ENCODE measurements at regions not wholly inside any gene's neighbourhood (a gene's known extent, or its start where the extent isn't known, plus 50 kb on each side); places are given as distances from the start of the nearest gene placed in this dataset.

DNA sequence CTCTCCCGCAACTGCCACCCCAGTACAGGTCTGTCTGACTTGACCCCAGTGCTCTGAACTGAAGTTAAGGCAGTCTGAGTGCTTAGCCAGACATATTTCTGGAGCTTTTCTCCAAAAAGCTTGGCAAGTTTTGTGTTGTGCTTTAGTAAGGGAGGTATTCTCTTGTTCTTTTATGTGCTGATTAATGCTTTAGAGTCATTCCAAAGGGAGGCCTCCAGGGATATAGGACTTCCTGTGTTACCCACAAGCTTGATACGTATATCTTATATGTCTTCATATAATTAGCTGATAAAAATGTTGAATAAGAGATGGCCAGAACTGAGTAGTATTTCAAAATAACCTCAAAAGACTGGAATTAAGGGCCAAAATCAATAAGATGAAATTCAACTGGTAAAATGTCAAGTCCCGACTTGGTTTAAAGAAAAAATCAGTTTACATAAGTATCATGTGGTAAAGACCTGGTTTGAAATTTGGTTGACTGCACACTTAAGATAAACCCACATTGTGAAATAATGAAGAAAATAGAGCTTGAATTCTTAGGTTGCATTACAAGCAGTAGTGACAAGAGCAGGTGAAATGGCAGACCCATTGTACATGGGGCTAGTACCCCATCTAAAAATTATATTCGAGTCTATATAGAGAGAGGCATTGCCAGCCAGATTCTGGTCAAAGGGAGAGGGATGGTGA is 226.9 kb downstream of the SNX19 start:
- WGBS, 2 donors = 61 to 62% methylated on average over 4 of the region's 4 CpGs
- Histone ChIP-seq H3K36me3 (ENCODE audit: low read depth, missing control alignments) (no peaks in the 10 kb centered on the region), H3K9me3 (no peaks in the 10 kb centered on the region), H3K27ac (no peak overlapping the region), H3K4me3 (no peak overlapping the region), H3K4me1 (no peaks in the 10 kb centered on the region), H3K27me3 (no peaks in the 10 kb centered on the region)
- no peak for DNase-seq
- intact Hi-C loops (cut with DNase I; ENCODE audit: low total_unique reads) = no loop called here
- no peak for TF ChIP-seq POLR2A (IDR thresholded peaks at IDR 0.05)
- TF ChIP-seq, protein P1, sequence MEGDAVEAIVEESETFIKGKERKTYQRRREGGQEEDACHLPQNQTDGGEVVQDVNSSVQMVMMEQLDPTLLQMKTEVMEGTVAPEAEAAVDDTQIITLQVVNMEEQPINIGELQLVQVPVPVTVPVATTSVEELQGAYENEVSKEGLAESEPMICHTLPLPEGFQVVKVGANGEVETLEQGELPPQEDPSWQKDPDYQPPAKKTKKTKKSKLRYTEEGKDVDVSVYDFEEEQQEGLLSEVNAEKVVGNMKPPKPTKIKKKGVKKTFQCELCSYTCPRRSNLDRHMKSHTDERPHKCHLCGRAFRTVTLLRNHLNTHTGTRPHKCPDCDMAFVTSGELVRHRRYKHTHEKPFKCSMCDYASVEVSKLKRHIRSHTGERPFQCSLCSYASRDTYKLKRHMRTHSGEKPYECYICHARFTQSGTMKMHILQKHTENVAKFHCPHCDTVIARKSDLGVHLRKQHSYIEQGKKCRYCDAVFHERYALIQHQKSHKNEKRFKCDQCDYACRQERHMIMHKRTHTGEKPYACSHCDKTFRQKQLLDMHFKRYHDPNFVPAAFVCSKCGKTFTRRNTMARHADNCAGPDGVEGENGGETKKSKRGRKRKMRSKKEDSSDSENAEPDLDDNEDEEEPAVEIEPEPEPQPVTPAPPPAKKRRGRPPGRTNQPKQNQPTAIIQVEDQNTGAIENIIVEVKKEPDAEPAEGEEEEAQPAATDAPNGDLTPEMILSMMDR (IDR thresholded peaks at IDR 0.05) = no peak

DNA sequence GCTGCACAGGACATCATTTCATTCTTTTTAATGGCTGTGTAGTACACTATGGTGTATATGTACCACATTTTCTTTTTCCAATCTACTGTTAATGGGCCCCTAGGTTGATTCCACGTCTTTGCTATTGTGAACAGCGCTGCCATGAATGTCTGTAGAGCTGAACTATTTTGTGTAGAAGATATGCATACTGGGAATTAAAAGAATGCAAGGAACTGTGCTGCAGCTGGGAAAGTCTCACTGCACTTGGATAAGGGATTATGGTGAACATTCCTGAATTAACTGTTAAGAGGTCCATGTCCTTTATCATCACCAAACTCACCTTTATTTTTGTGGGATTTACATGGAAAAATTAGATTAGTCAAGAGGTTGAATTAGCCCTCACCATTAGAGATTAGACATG is 224.7 kb downstream of the SNX19 start:
- no peaks in the 10 kb centered on the region for H3K36me3 ChIP-seq (ENCODE audit: low read depth, missing control alignments)
- WGBS, 2 donors = 61 to 77% methylated on average over 2 of the region's 2 CpGs

DNA sequence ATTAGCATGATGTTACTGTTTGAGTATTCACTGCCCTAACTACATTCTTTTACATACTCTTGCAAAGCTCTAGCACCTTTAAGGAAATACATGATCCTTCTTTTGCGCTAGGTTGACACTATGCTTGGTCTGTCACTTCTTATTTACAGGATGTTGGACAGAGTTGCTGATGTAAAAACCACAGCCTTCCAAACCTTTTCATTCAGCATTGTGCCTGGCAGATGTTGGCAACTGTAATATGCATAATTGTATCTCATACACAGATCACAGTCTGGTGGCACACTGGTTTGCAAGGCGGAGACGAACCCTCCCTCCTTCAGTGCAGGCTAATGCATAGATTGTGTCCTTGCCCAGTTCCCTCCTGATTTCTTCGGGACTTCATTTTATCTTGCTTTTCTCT is 224.1 kb downstream of the SNX19 start:
- intact Hi-C loops (cut with DNase I; ENCODE audit: low total_unique reads) = no loop called here
- 94 to 95% methylated on average over 4 of the region's 4 CpGs for WGBS, 2 donors
- Histone ChIP-seq H3K36me3 (ENCODE audit: low read depth, missing control alignments) (no peaks in the 10 kb centered on the region), H3K27me3 (no peaks in the 10 kb centered on the region), H3K27ac (no peak overlapping the region), H3K4me3 (no peak overlapping the region), H3K9me3 (no peaks in the 10 kb centered on the region), H3K4me1 (no peaks in the 10 kb centered on the region)
- TF ChIP-seq, protein P1 (IDR thresholded peaks at IDR 0.05) = no peak
- TF ChIP-seq POLR2A (IDR thresholded peaks at IDR 0.05) = no peak
- no peak for DNase-seq

More for the DNA sequence above, 224.7 kb downstream of the SNX19 start:
- Histone ChIP-seq H3K9me3 (no peaks in the 10 kb centered on the region), H3K4me1 (no peaks in the 10 kb centered on the region), H3K27me3 (no peaks in the 10 kb centered on the region), H3K4me3 (no peak overlapping the region), H3K27ac (no peak overlapping the region)
- DNase-seq = no peak
- intact Hi-C loops (cut with DNase I; ENCODE audit: low total_unique reads) = no loop called here
- TF ChIP-seq POLR2A (IDR thresholded peaks at IDR 0.05) = no peak
- TF ChIP-seq, protein P1 (IDR thresholded peaks at IDR 0.05) = no peak

DNA sequence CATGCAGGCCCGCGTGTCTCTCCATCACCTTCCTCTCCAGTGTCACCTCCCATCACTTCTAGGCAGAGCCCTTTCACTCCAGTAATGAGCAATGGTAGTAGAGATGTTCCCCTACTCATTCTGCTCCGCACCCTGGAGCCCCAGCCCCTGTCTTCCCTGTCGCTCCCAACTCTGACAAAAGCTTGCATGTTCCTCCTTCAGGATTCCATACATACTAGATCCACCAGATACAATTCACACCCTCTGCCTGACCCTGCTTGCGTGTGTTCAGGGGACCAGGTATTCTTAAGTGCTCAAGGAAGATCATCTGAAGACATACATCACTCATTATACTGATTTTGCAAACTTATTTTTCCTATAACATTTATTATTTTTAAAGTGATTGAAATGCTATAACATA is 222.7 kb downstream of the SNX19 start:
- WGBS, 2 donors = 96 to 97% methylated on average over 5 of the region's 5 CpGs
- Histone ChIP-seq H3K27ac (no peak overlapping the region), H3K36me3 (ENCODE audit: low read depth, missing control alignments) (no peaks in the 10 kb centered on the region), H3K27me3 (no peaks in the 10 kb centered on the region), H3K9me3 (no peaks in the 10 kb centered on the region), H3K4me1 (no peaks in the 10 kb centered on the region), H3K4me3 (no peak overlapping the region)
- intact Hi-C loops (cut with DNase I; ENCODE audit: low total_unique reads) = no loop called here
- DNase-seq = no peak
- TF ChIP-seq POLR2A (IDR thresholded peaks at IDR 0.05) = no peak
- TF ChIP-seq, protein P1 (IDR thresholded peaks at IDR 0.05) = no peak

DNA sequence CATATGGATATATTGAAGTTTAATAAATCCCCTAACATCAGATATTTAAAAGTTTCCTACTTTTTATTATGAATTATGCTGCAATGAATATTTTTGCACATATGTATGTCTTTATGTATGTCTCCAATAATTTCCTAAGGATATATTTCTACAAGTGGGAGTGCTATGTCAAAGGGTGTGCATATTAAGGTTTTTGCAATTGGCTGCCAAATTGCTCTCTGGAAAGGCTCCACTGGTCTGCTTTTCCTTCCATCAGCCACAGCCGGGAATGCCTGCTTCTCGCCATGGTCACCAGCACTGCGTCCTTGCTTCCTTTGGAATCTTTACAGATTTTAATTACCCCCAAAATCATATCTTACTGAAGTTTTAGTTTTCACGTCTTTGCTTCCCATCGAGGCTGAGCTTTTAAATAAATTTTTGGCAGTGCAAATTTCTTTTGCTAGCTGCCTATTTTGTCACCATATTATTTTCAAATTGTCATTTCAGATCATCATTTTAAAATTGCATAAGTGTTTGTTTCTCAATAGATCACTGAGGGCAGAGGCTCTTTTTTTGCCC is 221.7 kb downstream of the SNX19 start:
- 75 to 81% methylated on average over 5 of the region's 5 CpGs for WGBS, 2 donors
- no peak for TF ChIP-seq POLR2A (IDR thresholded peaks at IDR 0.05)
- TF ChIP-seq, protein P1 (IDR thresholded peaks at IDR 0.05) = no peak
- intact Hi-C loops (cut with DNase I; ENCODE audit: low total_unique reads) = no loop called here
- H3K27me3 ChIP-seq = no peaks in the 10 kb centered on the region
- H3K9me3 ChIP-seq = no peaks in the 10 kb centered on the region
- DNase-seq = no peak
- H3K27ac ChIP-seq = no peak overlapping the region
- H3K4me3 ChIP-seq = no peak overlapping the region
- no peaks in the 10 kb centered on the region for H3K4me1 ChIP-seq
- no peaks in the 10 kb centered on the region for H3K36me3 ChIP-seq (ENCODE audit: low read depth, missing control alignments)
